Nephron progenitor cell (in vitro differentiated cells): ENCODE measurements at regions not wholly inside any gene's neighbourhood (a gene's known extent, or its start where the extent isn't known, plus 50 kb on each side); places are given as distances from the start of the nearest gene placed in this dataset.

Source experiments
- DNase-seq: peaks from one replicate; pipeline ENCODE4 v3.0.0; 2021
- H3K27ac Mint-ChIP-seq: 2 replicates; pipeline ENCODE4 v1.8.0; 2021; ENCODE audit warnings: mild to moderate bottlenecking, moderate library complexity, mixed read lengths
- H3K27me3 Mint-ChIP-seq: 2 replicates; pipeline ENCODE4 v1.8.0; 2021; ENCODE audit warnings: mild to moderate bottlenecking, low read depth, mixed read lengths; ENCODE audit not compliant: poor library complexity
- H3K36me3 Mint-ChIP-seq: 2 replicates; pipeline ENCODE4 v1.8.0; 2021; ENCODE audit warnings: low read depth, mixed read lengths
- H3K4me1 Mint-ChIP-seq: 2 replicates; pipeline ENCODE4 v1.8.0; 2021; ENCODE audit warnings: mixed read lengths
- H3K4me3 Mint-ChIP-seq: 2 replicates; pipeline ENCODE4 v1.8.0; 2021; ENCODE audit warnings: mild to moderate bottlenecking, moderate library complexity, mixed read lengths
- H3K9me3 Mint-ChIP-seq: 2 replicates; pipeline ENCODE4 v1.8.0; 2021; ENCODE audit warnings: mild to moderate bottlenecking, moderate library complexity, mixed read lengths
- TF ChIP-seq, protein P1 (sequence below): fragments of 200-600 bp; sonication (generic); IDR thresholded peaks from 2 replicates; pipeline ENCODE4 v1.5.0; 2021; ENCODE audit warnings: antibody characterized with exemption

DNA sequence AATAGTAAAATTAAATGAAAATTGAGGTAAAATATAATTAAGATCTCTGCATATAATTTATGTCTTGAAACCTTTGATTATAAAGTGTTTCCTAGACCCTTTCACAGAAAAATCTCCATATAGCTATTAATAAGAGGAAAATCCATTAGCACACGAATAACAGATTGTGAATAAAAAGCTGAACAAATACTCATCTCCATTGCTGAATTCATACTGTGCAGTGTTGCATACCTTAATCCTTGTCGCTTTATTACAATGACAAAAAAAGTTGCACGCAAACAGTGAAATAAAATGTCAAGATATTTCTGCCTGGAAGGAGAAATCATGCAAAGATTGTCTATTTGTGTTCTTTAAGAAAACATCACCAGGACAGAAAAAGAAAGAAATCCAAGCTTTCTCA lies 499.1 kb upstream of the TMPRSS15 start:
- H3K4me1 Mint-ChIP-seq: peaks cover 9% of the 10 kb centered on the region
- TF ChIP-seq, protein P1, sequence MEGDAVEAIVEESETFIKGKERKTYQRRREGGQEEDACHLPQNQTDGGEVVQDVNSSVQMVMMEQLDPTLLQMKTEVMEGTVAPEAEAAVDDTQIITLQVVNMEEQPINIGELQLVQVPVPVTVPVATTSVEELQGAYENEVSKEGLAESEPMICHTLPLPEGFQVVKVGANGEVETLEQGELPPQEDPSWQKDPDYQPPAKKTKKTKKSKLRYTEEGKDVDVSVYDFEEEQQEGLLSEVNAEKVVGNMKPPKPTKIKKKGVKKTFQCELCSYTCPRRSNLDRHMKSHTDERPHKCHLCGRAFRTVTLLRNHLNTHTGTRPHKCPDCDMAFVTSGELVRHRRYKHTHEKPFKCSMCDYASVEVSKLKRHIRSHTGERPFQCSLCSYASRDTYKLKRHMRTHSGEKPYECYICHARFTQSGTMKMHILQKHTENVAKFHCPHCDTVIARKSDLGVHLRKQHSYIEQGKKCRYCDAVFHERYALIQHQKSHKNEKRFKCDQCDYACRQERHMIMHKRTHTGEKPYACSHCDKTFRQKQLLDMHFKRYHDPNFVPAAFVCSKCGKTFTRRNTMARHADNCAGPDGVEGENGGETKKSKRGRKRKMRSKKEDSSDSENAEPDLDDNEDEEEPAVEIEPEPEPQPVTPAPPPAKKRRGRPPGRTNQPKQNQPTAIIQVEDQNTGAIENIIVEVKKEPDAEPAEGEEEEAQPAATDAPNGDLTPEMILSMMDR: no peak
- no peaks in the 10 kb centered on the region for H3K36me3 Mint-ChIP-seq
- DNase-seq: no peak
- no peaks in the 10 kb centered on the region for H3K27me3 Mint-ChIP-seq
- H3K9me3 Mint-ChIP-seq: no peaks in the 10 kb centered on the region
- H3K27ac Mint-ChIP-seq: no peak overlapping the region
- H3K4me3 Mint-ChIP-seq: no peak overlapping the region

DNA sequence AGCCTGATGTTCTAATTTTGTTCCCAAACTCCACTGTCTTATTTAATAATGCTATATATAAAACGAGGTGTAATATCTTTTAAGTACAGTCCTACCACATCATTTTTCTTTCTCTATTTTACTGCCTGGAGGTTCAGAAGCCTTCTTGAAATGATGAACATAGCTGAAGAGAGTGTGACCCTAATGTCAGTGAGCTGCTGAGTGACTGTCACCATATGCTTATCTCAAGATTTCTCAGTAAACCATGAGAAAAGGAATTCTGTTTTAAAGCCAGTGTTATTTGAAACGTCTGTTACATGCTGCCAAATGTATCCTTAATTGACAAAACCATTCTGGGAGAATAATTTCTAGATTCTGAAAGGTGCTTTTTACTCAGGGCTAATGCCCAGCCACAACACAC lies 503.5 kb upstream of the TMPRSS15 start:
- TF ChIP-seq, protein P1: no peak
- H3K9me3 Mint-ChIP-seq: peaks cover 12% of the 10 kb centered on the region
- no peaks in the 10 kb centered on the region for H3K27me3 Mint-ChIP-seq
- H3K27ac Mint-ChIP-seq: no peak overlapping the region
- DNase-seq: no peak
- H3K4me1 Mint-ChIP-seq: peaks cover 9% of the 10 kb centered on the region
- no peaks in the 10 kb centered on the region for H3K36me3 Mint-ChIP-seq
- no peak overlapping the region for H3K4me3 Mint-ChIP-seq

DNA sequence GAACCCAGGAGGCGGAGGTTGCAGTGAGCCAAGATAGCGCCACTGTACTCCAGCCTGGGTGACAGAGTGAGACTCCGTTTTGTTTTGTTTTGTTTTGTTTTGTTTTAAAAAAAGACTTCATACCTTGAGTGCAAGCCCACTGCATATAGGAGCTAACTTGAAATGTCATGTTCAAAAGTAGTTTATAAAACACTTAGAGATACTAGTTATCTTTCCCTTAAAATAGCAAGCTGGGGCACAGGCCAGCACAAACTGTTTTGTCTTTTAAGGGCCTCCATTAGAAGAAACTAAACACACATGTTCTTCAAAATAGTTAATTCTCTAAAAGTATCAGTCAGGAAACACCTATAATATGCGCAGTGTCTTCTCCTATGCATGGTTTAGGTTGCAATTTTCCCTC lies 505.1 kb upstream of the TMPRSS15 start:
- no peak overlapping the region for H3K27ac Mint-ChIP-seq
- H3K9me3 Mint-ChIP-seq: peaks cover 13% of the 10 kb centered on the region
- no peak overlapping the region for H3K4me3 Mint-ChIP-seq
- no peaks in the 10 kb centered on the region for H3K27me3 Mint-ChIP-seq
- DNase-seq: no peak
- H3K4me1 Mint-ChIP-seq: peaks cover 9% of the 10 kb centered on the region
- TF ChIP-seq, protein P1: no peak
- no peaks in the 10 kb centered on the region for H3K36me3 Mint-ChIP-seq

DNA sequence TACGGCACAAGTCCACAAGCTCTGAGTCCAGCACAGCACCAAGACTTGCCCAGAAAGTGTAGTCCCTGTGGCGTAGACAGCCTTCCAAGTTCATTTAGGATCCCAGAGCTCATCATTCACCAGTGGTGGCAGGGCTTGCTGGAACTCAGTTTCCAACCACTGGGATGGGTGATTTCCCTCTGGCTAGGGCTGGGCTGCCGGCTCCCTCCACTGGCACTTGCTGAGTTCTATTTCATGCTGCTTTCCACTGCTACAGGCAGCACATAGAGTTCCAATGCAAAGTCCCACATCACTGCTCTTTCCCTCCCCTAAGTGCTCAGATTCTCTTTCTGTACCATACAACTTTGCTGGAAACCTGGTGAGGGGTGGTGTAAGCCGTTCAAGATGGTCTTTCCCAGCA lies 510.3 kb upstream of the TMPRSS15 start:
- Mint-ChIP-seq H3K27ac (no peak overlapping the region), H3K27me3 (no peaks in the 10 kb centered on the region)
- TF ChIP-seq, protein P1: no peak

DNA sequence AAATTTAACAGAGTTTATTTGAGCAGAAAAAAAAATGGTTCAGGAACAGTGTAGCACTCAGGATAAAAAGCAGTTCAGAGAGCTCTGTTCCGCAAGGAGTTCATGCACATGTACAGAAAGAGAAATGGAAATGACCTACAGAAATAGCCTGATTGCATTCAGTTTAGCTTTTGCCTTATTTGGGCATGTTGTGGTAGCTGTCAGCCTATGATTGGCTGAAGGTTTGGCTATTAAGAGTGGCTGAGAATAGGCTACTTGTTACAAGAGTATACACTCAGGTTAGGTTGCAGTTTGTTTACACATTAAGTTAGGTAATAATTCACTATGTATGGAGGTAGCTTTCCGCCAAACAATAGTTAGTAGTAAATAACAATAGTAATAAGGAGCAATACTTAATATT lies 511.0 kb upstream of the TMPRSS15 start:
- H3K27me3 Mint-ChIP-seq: no peaks in the 10 kb centered on the region
- H3K4me3 Mint-ChIP-seq: no peak overlapping the region
- no peaks in the 10 kb centered on the region for H3K4me1 Mint-ChIP-seq
- TF ChIP-seq, protein P1: no peak
- H3K27ac Mint-ChIP-seq: no peak overlapping the region
- peaks cover 13% of the 10 kb centered on the region for H3K9me3 Mint-ChIP-seq
- H3K36me3 Mint-ChIP-seq: no peaks in the 10 kb centered on the region
- no peak for DNase-seq

More for the DNA sequence above, 510.3 kb upstream of the TMPRSS15 start:
- DNase-seq: no peak
- Mint-ChIP-seq H3K4me1 (no peaks in the 10 kb centered on the region), H3K36me3 (no peaks in the 10 kb centered on the region), H3K9me3 (peaks cover 13% of the 10 kb centered on the region), H3K4me3 (no peak overlapping the region)

DNA sequence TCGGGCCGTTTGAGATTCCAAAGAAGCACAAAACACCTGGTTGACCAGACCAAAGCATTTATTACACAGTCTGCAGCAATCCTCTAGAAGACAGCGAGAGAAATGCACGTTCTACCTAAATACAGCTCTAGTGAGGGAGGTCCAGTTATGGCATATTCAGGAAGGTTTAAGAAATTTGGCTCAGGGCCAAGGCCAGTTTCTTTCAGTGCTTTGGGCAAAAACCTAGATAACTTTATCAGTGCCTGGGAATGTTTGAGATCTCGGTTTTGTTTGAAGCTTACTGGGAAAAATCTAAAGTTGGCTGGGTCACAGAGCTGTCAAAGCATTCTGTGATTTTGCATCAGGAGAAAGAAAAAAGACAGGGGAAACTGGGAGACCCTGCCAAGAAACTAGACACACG lies 514.0 kb upstream of the TMPRSS15 start:
- no peaks in the 10 kb centered on the region for H3K9me3 Mint-ChIP-seq
- TF ChIP-seq, protein P1: no peak
- no peaks in the 10 kb centered on the region for H3K4me1 Mint-ChIP-seq
- H3K4me3 Mint-ChIP-seq: no peak overlapping the region
- DNase-seq: no peak
- H3K36me3 Mint-ChIP-seq: no peaks in the 10 kb centered on the region
- no peak overlapping the region for H3K27ac Mint-ChIP-seq
- no peaks in the 10 kb centered on the region for H3K27me3 Mint-ChIP-seq
